Activated CD4-positive, alpha-beta T cell treated with anti-CD3 and anti-CD28 coated beads, Interleukin-2, amount 10 ng/mL, durations not matched to agents 24 days and 14 days (primary cell): ENCODE measurements at regions not wholly inside any gene's neighbourhood (a gene's known extent, or its start where the extent isn't known, plus 50 kb on each side); places are given as distances from the start of the nearest gene placed in this dataset.

ENCODE experiments used
- DNase-seq: peaks from one replicate; pipeline ENCODE4 v3.0.0; 2022
- H3K27ac Mint-ChIP-seq: one replicate; pipeline ENCODE4 v1.8.0; 2022; ENCODE audit warnings: mild to moderate bottlenecking, mixed read lengths
- H3K27me3 Mint-ChIP-seq: one replicate; pipeline ENCODE4 v1.8.0; 2022; ENCODE audit warnings: mixed read lengths
- H3K36me3 Mint-ChIP-seq: one replicate; pipeline ENCODE4 v1.8.0; 2022; ENCODE audit warnings: low read depth, mild to moderate bottlenecking, mixed read lengths
- H3K4me1 Mint-ChIP-seq: one replicate; pipeline ENCODE4 v1.8.0; 2021; ENCODE audit warnings: mixed read lengths
- H3K4me3 Mint-ChIP-seq: one replicate; pipeline ENCODE4 v1.8.0; 2022; ENCODE audit warnings: mild to moderate bottlenecking, moderate library complexity, mixed read lengths
- H3K9me3 Mint-ChIP-seq: one replicate; pipeline ENCODE4 v1.8.0; 2021; ENCODE audit warnings: mixed read lengths
- intact Hi-C: fragments of 100-400 bp; cut with micrococcal nuclease; formaldehyde crosslinking; loops from one replicate; pipeline ENCODE4 v1.15.1; 2023

- Mint-ChIP-seq H3K36me3 (no peaks in the 10 kb centered on the region), H3K27me3 (peaks cover 6% of the 10 kb centered on the region), H3K4me3 (no peak overlapping the region), H3K4me1 (no peaks in the 10 kb centered on the region), H3K27ac (no peak overlapping the region), H3K9me3 (peaks cover 5% of the 10 kb centered on the region)
- intact Hi-C loops, result no loop called here
- no peak for DNase-seq
Measured at GRCh38 chr9:92179286-92180001, 64.2 kb upstream of the SPTLC1 start.

- H3K4me1 Mint-ChIP-seq, result no peaks in the 10 kb centered on the region
- no peak overlapping the region for H3K27ac Mint-ChIP-seq
- no peak overlapping the region for H3K4me3 Mint-ChIP-seq
- H3K27me3 Mint-ChIP-seq, result no peaks in the 10 kb centered on the region
- no peak for DNase-seq
- no peaks in the 10 kb centered on the region for H3K36me3 Mint-ChIP-seq
- intact Hi-C loops, result no loop called here
- H3K9me3 Mint-ChIP-seq, result no peaks in the 10 kb centered on the region
Measured at GRCh38 chr9:92177591-92177990, 62.4 kb upstream of the SPTLC1 start.

GRCh38 chr9:92176800-92177185, 61.6 kb upstream of the SPTLC1 start:
- H3K9me3 Mint-ChIP-seq, result no peaks in the 10 kb centered on the region
- no peak overlapping the region for H3K4me3 Mint-ChIP-seq
- intact Hi-C loops, result no loop called here
- no peaks in the 10 kb centered on the region for H3K36me3 Mint-ChIP-seq
- H3K27ac Mint-ChIP-seq, result no peak overlapping the region
- DNase-seq, result no peak
- H3K27me3 Mint-ChIP-seq, result no peaks in the 10 kb centered on the region
- no peaks in the 10 kb centered on the region for H3K4me1 Mint-ChIP-seq

- H3K27me3 Mint-ChIP-seq, result no peaks in the 10 kb centered on the region
Measured at GRCh38 chr9:92176068-92176799, 61.0 kb upstream of the SPTLC1 start.

GRCh38 chr9:92175441-92175840, 60.2 kb upstream of the SPTLC1 start:
- Mint-ChIP-seq H3K4me1 (no peaks in the 10 kb centered on the region), H3K4me3 (no peak overlapping the region), H3K9me3 (no peaks in the 10 kb centered on the region), H3K27me3 (peaks cover 5% of the 10 kb centered on the region), H3K27ac (no peak overlapping the region), H3K36me3 (no peaks in the 10 kb centered on the region)
- intact Hi-C loops, result no loop called here
- no peak for DNase-seq

More at GRCh38 chr9:92176068-92176799, 61.0 kb upstream of the SPTLC1 start:
- no peaks in the 10 kb centered on the region for H3K9me3 Mint-ChIP-seq
- intact Hi-C loops, result no loop called here
- no peak overlapping the region for H3K27ac Mint-ChIP-seq
- H3K4me3 Mint-ChIP-seq, result no peak overlapping the region
- no peaks in the 10 kb centered on the region for H3K36me3 Mint-ChIP-seq
- DNase-seq, result no peak
- no peaks in the 10 kb centered on the region for H3K4me1 Mint-ChIP-seq

- peaks cover 13% of the 10 kb centered on the region for H3K27me3 Mint-ChIP-seq
- DNase-seq, result no peak
- H3K9me3 Mint-ChIP-seq, result no peaks in the 10 kb centered on the region
Measured at GRCh38 chr9:92173318-92173717, 58.1 kb upstream of the SPTLC1 start.

GRCh38 chr9:92171822-92172221, 56.6 kb upstream of the SPTLC1 start:
- Mint-ChIP-seq H3K9me3 (no peaks in the 10 kb centered on the region), H3K4me3 (no peak overlapping the region), H3K4me1 (no peaks in the 10 kb centered on the region), H3K36me3 (no peaks in the 10 kb centered on the region), H3K27ac (no peak overlapping the region), H3K27me3 (peaks cover 13% of the 10 kb centered on the region)
- no peak for DNase-seq
- intact Hi-C loops, result no loop called here

More at GRCh38 chr9:92173318-92173717, 58.1 kb upstream of the SPTLC1 start:
- Mint-ChIP-seq H3K27ac (no peak overlapping the region), H3K4me3 (no peak overlapping the region), H3K4me1 (no peaks in the 10 kb centered on the region), H3K36me3 (no peaks in the 10 kb centered on the region)
- intact Hi-C loops, result no loop called here

- H3K9me3 Mint-ChIP-seq, result no peaks in the 10 kb centered on the region
- intact Hi-C loops, result no loop called here
- DNase-seq, result no peak
- H3K27me3 Mint-ChIP-seq, result peaks cover 13% of the 10 kb centered on the region
- no peak overlapping the region for H3K27ac Mint-ChIP-seq
- H3K4me1 Mint-ChIP-seq, result no peaks in the 10 kb centered on the region
- no peak overlapping the region for H3K4me3 Mint-ChIP-seq
- H3K36me3 Mint-ChIP-seq, result no peaks in the 10 kb centered on the region
Measured at GRCh38 chr9:92171281-92171680, 56.1 kb upstream of the SPTLC1 start.

GRCh38 chr9:92170848-92171247, 55.6 kb upstream of the SPTLC1 start:
- H3K9me3 Mint-ChIP-seq, result no peaks in the 10 kb centered on the region
- H3K27me3 Mint-ChIP-seq, result peaks cover 13% of the 10 kb centered on the region
- intact Hi-C loops, result no loop called here
- H3K4me3 Mint-ChIP-seq, result no peak overlapping the region
- H3K27ac Mint-ChIP-seq, result no peak overlapping the region
- H3K4me1 Mint-ChIP-seq, result no peaks in the 10 kb centered on the region
- no peaks in the 10 kb centered on the region for H3K36me3 Mint-ChIP-seq
- no peak for DNase-seq

- intact Hi-C loops, result no loop called here
- DNase-seq, result no peak
- H3K36me3 Mint-ChIP-seq, result no peaks in the 10 kb centered on the region
- H3K4me3 Mint-ChIP-seq, result no peak overlapping the region
- H3K27me3 Mint-ChIP-seq, result peaks cover 14% of the 10 kb centered on the region
- H3K4me1 Mint-ChIP-seq, result no peaks in the 10 kb centered on the region
- peaks cover 5% of the 10 kb centered on the region for H3K9me3 Mint-ChIP-seq
- no peak overlapping the region for H3K27ac Mint-ChIP-seq
Measured at GRCh38 chr9:92165484-92165883, 50.3 kb upstream of the SPTLC1 start.
